KMS-11 (cell line): ENCODE measurements at regions not wholly inside any gene's neighbourhood (a gene's known extent, or its start where the extent isn't known, plus 50 kb on each side); places are given as distances from the start of the nearest gene placed in this dataset.

ENCODE experiments used
- H2AFZ ChIP-seq: fragments of 200-600 bp; sonication (generic); 2 replicates; pipeline ENCODE4 v1.6.1; 2016; ENCODE audit warnings: antibody characterized with exemption, mixed run types, low read depth
- H3K27ac ChIP-seq: fragments of 200-600 bp; sonication (generic); 2 replicates; pipeline ENCODE4 v1.6.1; 2016; ENCODE audit warnings: mild to moderate bottlenecking, mixed run types
- H3K27me3 ChIP-seq: fragments of 200-600 bp; sonication (generic); 2 replicates; pipeline ENCODE4 v1.6.1; 2017; ENCODE audit warnings: mild to moderate bottlenecking, low read depth, mixed run types, moderate library complexity; ENCODE audit not compliant: insufficient read depth
- H3K36me3 ChIP-seq: fragments of 200-600 bp; sonication (generic); 2 replicates; pipeline ENCODE4 v1.6.1; 2017; ENCODE audit warnings: mild to moderate bottlenecking, mixed run types; ENCODE audit not compliant: insufficient read depth
- H3K4me1 ChIP-seq: fragments of 200-600 bp; sonication (generic); 2 replicates; pipeline ENCODE4 v1.6.1; 2016; ENCODE audit warnings: mild to moderate bottlenecking, low read depth, mixed run types; ENCODE audit not compliant: poor library complexity, severe bottlenecking
- H3K4me2 ChIP-seq: fragments of 200-600 bp; sonication (generic); 2 replicates; pipeline ENCODE4 v1.7.0; 2016; ENCODE audit warnings: mild to moderate bottlenecking, mixed run types
- H3K4me3 ChIP-seq: fragments of 200-600 bp; sonication (generic); IDR thresholded peaks from 2 replicates; pipeline ENCODE4 v1.6.1; 2017; ENCODE audit warnings: low read depth, low read length, mixed read lengths; ENCODE audit not compliant: insufficient read depth
- H3K79me2 ChIP-seq: fragments of 200-600 bp; sonication (generic); 2 replicates; pipeline ENCODE4 v1.6.1; 2016; ENCODE audit warnings: low read depth, mixed run types; ENCODE audit not compliant: insufficient read depth
- H3K9ac ChIP-seq: fragments of 200-600 bp; sonication (generic); 2 replicates; pipeline ENCODE4 v1.6.1; 2016; ENCODE audit warnings: mild to moderate bottlenecking, mixed run types
- H4K20me1 ChIP-seq: fragments of 200-600 bp; sonication (generic); 2 replicates; pipeline ENCODE4 v1.6.1; 2016; ENCODE audit warnings: mild to moderate bottlenecking, mixed run types; ENCODE audit not compliant: insufficient read depth
- CTCF ChIP-seq: fragments of 200-600 bp; sonication (generic); conservative IDR thresholded peaks from 2 replicates; pipeline ENCODE4 v1.6.1; 2017; ENCODE audit warnings: low read depth, mild to moderate bottlenecking, antibody characterized with exemption, low read length, moderate library complexity, mixed read lengths

GRCh38 chr10:43759216-43759615 is 110.5 kb upstream of the ZNF32 start:
- Histone ChIP-seq H3K4me3 (no peak overlapping the region), H2AFZ (no peak overlapping the region), H3K27ac (no peak overlapping the region), H3K9ac (no peak overlapping the region), H3K36me3 (no peaks in the 10 kb centered on the region), H3K79me2 (no peaks in the 10 kb centered on the region), H3K27me3 (no peaks in the 10 kb centered on the region), H4K20me1 (no peaks in the 10 kb centered on the region), H3K4me1 (no peaks in the 10 kb centered on the region), H3K4me2 (no peak overlapping the region)
- no peak for TF ChIP-seq CTCF

GRCh38 chr10:43756341-43756740 is 107.7 kb upstream of the ZNF32 start:
- H3K9ac ChIP-seq, result no peak overlapping the region
- no peak overlapping the region for H3K4me2 ChIP-seq
- no peaks in the 10 kb centered on the region for H3K79me2 ChIP-seq
- H3K27me3 ChIP-seq, result no peaks in the 10 kb centered on the region
- no peaks in the 10 kb centered on the region for H3K36me3 ChIP-seq
- TF ChIP-seq CTCF, result no peak
- no peak overlapping the region for H3K4me3 ChIP-seq
- H4K20me1 ChIP-seq, result no peaks in the 10 kb centered on the region
- no peaks in the 10 kb centered on the region for H3K4me1 ChIP-seq
- H2AFZ ChIP-seq, result no peak overlapping the region
- no peak overlapping the region for H3K27ac ChIP-seq

GRCh38 chr10:43754569-43755260 is 106.0 kb upstream of the ZNF32 start:
- Histone ChIP-seq H3K4me2 (no peak overlapping the region), H3K4me1 (no peaks in the 10 kb centered on the region), H2AFZ (no peak overlapping the region), H3K27ac (no peak overlapping the region), H3K9ac (no peak overlapping the region), H3K36me3 (no peaks in the 10 kb centered on the region), H3K79me2 (no peaks in the 10 kb centered on the region), H3K27me3 (no peaks in the 10 kb centered on the region), H4K20me1 (no peaks in the 10 kb centered on the region), H3K4me3 (no peak overlapping the region)
- TF ChIP-seq CTCF, result no peak

GRCh38 chr10:43753397-43754061 is 104.8 kb upstream of the ZNF32 start:
- Histone ChIP-seq H3K4me3 (no peak overlapping the region), H3K27me3 (no peaks in the 10 kb centered on the region), H3K4me2 (no peak overlapping the region), H2AFZ (no peak overlapping the region; the same call in 1 of the 2 replicates), H3K79me2 (no peaks in the 10 kb centered on the region), H3K36me3 (no peaks in the 10 kb centered on the region), H3K4me1 (no peaks in the 10 kb centered on the region), H4K20me1 (no peaks in the 10 kb centered on the region), H3K9ac (no peak overlapping the region), H3K27ac (no peak overlapping the region)
- no peak for TF ChIP-seq CTCF
